BJ (cell line): ENCODE measurements at regions not wholly inside any gene's neighbourhood (a gene's known extent, or its start where the extent isn't known, plus 50 kb on each side); places are given as distances from the start of the nearest gene placed in this dataset.

Experiments used
- CTCF ChIA-PET: fragments of 350-600 bp; formaldehyde crosslinking; extraction: SDS; loops from one replicate; lab custom pipeline; 2021; ENCODE audit warnings: antibody characterized with exemption, inconsistent platforms; lab: Yijun Ruan, JAX
- POLR2A ChIA-PET: fragments of 300-600 bp; sonication (Branson Sonifier 250); formaldehyde crosslinking; extraction: SDS; loops from one replicate; lab custom pipeline; 2021; ENCODE audit warnings: antibody characterized with exemption; lab: Charles Lee
- DNase-seq: peaks from one replicate; pipeline ENCODE4 v3.0.0-alpha.2; 2011; ENCODE audit warnings: low read depth
- H3K27me3 ChIP-seq: 2 replicates; pipeline ENCODE4 v1.6.0; 2011; ENCODE audit warnings: low read length; ENCODE audit not compliant: control insufficient read depth, insufficient read depth
- H3K36me3 ChIP-seq: 2 replicates; pipeline ENCODE4 v1.5.1; 2011; ENCODE audit warnings: low read length; ENCODE audit not compliant: control insufficient read depth, insufficient read depth
- H3K4me3 ChIP-seq: 2 replicates; pipeline ENCODE4 v1.5.1; 2011; ENCODE audit warnings: low read depth, mild to moderate bottlenecking, control low read depth, low read length
- TF ChIP-seq, protein P1 (sequence below): IDR thresholded peaks from 2 replicates; pipeline ENCODE4 v1.5.1; 2011; ENCODE audit warnings: low read depth, mild to moderate bottlenecking, control low read depth, inconsistent platforms, low read length, moderate library complexity; ENCODE audit not compliant: insufficient read depth

GRCh38 chr7:25788371-25788770 lies 363.6 kb upstream of the NFE2L3 start:
- Histone ChIP-seq H3K36me3 (no peaks in the 10 kb centered on the region), H3K27me3 (no peaks in the 10 kb centered on the region), H3K4me3 (no peak overlapping the region)
- DNase-seq, result no peak
- POLR2A ChIA-PET, result interaction anchor here (0.6 kb wide), 1 partner anchor 8 kb away, joined by 7 read pairs; no protein-coding TSS in a partner anchor
- TF ChIP-seq, protein P1, sequence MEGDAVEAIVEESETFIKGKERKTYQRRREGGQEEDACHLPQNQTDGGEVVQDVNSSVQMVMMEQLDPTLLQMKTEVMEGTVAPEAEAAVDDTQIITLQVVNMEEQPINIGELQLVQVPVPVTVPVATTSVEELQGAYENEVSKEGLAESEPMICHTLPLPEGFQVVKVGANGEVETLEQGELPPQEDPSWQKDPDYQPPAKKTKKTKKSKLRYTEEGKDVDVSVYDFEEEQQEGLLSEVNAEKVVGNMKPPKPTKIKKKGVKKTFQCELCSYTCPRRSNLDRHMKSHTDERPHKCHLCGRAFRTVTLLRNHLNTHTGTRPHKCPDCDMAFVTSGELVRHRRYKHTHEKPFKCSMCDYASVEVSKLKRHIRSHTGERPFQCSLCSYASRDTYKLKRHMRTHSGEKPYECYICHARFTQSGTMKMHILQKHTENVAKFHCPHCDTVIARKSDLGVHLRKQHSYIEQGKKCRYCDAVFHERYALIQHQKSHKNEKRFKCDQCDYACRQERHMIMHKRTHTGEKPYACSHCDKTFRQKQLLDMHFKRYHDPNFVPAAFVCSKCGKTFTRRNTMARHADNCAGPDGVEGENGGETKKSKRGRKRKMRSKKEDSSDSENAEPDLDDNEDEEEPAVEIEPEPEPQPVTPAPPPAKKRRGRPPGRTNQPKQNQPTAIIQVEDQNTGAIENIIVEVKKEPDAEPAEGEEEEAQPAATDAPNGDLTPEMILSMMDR, result no peak
- CTCF ChIA-PET, result no interaction called here

DNA sequence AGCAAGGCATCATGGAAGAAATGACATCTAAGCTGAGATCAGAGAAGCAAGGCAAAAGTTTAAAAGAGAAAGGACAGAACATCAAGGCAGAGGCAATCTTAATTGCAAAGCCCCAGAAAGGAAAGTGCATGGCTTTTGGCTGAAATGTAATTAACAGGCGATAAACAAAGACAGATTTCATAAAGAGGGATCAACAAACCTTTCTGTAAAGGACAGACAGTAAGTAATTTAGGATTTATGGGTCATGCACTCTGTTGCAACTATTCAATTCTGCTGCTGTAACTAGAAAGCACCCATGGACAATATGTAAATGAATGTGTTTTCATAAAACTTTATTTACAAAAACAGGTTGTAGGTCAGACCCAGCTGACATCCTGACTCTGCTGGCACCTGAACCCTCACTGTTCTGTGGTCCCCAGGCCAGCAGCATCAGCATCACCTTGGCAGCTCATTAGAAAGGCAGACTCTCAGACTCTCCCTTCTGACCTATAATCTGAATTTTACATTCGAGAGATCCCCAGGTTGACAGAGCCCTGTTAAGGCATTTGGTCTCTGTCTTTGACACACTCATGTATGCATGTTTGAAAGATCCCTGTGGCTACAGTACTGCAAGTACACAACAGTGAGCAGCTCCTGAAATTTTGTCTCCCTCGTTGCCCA lies 362.9 kb upstream of the NFE2L3 start:
- TF ChIP-seq, protein P1, result no peak
- ChIA-PET POLR2A (no interaction called here), CTCF (no interaction called here)
- Histone ChIP-seq H3K36me3 (no peaks in the 10 kb centered on the region), H3K27me3 (no peaks in the 10 kb centered on the region), H3K4me3 (no peak overlapping the region)
- DNase-seq, result no peak

DNA sequence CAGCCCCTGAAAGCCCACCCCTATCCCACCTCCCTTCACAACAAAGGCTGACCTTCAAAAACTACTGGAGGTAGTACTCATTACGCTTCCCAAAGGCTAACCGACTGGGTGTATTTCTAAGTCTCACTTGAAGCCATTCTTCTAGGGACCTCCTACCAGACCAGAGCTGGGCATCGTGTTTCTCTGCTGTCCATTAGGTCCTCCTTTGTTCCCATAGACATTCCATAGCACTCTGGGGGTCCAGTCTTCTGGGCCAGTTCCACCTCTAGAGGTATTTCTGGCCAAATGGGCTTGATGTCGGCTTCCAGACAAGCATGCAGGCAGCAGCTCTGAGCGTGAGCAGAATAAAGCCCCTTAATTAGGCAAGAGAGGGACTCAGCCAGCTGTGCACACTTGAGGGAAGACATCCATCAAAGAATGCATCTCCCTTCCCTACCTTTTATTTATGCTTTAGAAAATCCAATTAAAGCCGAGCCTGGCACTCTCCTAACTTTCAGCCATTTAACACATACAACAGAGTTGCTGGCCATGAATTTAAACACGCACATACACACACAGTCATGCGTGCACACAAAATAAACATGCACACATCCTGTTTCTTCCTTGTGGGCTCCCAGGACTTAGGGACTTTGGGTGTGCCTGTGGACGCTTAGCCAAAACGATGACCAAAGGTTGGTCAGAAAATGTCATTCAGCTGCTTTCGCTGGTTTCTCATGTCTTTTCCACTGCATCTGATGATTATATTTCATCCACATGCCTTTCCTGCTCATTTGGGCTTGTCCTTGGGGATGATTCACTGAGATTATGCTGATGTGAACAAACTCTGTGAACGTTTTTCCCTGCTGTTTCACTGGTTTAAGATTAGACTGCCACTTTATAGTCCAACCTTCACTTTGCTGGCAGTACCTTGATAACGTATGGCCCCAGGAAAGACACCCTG lies 362.0 kb upstream of the NFE2L3 start:
- TF ChIP-seq, protein P1, result no peak
- ChIA-PET POLR2A (no interaction called here), CTCF (interaction anchor here (1.3 kb wide), 1 partner anchor 11 kb away, joined by 3 read pairs; no protein-coding TSS in a partner anchor)
- no peak for DNase-seq
- no peaks in the 10 kb centered on the region for H3K27me3 ChIP-seq
- no peaks in the 10 kb centered on the region for H3K36me3 ChIP-seq
- H3K4me3 ChIP-seq, result no peak overlapping the region

DNA sequence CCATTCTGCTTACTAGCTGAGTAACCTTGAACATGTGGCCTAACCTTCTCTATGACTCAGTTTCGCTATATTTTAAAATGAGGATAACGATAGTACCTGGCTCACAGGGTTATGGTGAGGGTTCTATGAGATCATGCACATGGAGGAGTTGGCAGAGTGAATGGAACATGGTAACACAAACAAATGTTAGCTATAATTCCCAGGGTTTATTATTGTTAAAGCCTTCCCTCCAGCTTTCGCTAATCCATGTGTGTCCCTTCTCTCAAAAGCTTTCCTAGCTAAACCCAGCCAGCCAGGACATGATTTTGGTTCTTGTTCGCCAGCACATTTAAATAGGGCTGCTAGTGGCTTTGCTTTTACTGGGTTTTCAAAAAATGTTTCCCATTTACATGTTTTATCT lies 361.0 kb upstream of the NFE2L3 start:
- no peaks in the 10 kb centered on the region for H3K27me3 ChIP-seq
- no peaks in the 10 kb centered on the region for H3K36me3 ChIP-seq
- no peak for DNase-seq
- CTCF ChIA-PET, result interaction anchor here (1.3 kb wide), 1 partner anchor 10 kb away, joined by 3 read pairs; no protein-coding TSS in a partner anchor
- TF ChIP-seq, protein P1, result no peak
- POLR2A ChIA-PET, result no interaction called here
- H3K4me3 ChIP-seq, result no peak overlapping the region

DNA sequence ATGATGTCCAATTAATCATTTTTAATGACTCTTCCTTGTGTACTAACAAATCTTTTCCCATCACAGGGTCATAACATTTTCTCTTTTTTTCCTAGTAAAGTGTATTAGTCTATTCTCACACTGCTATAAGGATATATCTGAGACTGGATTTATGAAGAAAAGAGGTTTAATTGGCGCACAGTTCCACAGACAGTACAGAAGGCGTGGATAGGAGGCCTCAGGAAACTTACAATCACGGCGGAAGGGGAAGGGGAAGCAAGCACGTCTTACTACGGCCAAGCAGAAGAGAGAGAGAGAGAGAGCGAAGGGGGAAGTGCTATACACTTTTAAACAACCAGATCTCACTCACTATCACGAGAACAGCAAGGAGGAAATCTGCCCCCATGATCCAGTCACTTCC lies 359.4 kb upstream of the NFE2L3 start:
- H3K27me3 ChIP-seq, result no peaks in the 10 kb centered on the region
- POLR2A ChIA-PET, result no interaction called here
- no peak overlapping the region for H3K4me3 ChIP-seq
- TF ChIP-seq, protein P1, result no peak
- DNase-seq, result no peak
- H3K36me3 ChIP-seq, result no peaks in the 10 kb centered on the region
- CTCF ChIA-PET, result no interaction called here
